Keratinocyte (primary cell): ENCODE measurements at regions not wholly inside any gene's neighbourhood (a gene's known extent, or its start where the extent isn't known, plus 50 kb on each side); places are given as distances from the start of the nearest gene placed in this dataset.

Experiments used
- DNase-seq: peaks from one replicate; pipeline ENCODE4 v3.0.0-alpha.2; 2011; ENCODE audit warnings: low read depth, missing footprints, low spot score
- FAIRE-seq: peaks from 2 replicates; lab custom pipeline; 2011; peaks lifted over from hg19 to GRCh38; lab: Jason Lieb, UNC
- H2AFZ ChIP-seq: 2 replicates; pipeline ENCODE4 v1.6.0; 2012; ENCODE audit warnings: low read length, control low read depth, inconsistent platforms; ENCODE audit not compliant: control insufficient read depth
- H3K27ac ChIP-seq: 2 replicates; pipeline ENCODE4 v1.5.1; 2011; ENCODE audit warnings: low read length; ENCODE audit not compliant: control insufficient read depth, insufficient read depth
- H3K27me3 ChIP-seq: 3 replicates; pipeline ENCODE4 v1.6.0; 2011; ENCODE audit warnings: low read length; ENCODE audit not compliant: control insufficient read depth, insufficient read depth; ENCODE audit errors: extremely low read depth
- H3K36me3 ChIP-seq, 2 experiments: 2 replicates in 1 of 2; 3 replicates in 1 of 2; pipeline ENCODE4 v1.5.1; 2011; ENCODE audit warnings: low read length in 2 of 2, mild to moderate bottlenecking in 1 of 2; ENCODE audit not compliant: control insufficient read depth in 2 of 2, insufficient read depth in 2 of 2; ENCODE audit errors: extremely low read depth in 1 of 2
- H3K4me1 ChIP-seq: 3 replicates; pipeline ENCODE4 v1.5.1; 2011; ENCODE audit warnings: low read length; ENCODE audit not compliant: control insufficient read depth, insufficient read depth; ENCODE audit errors: extremely low read depth
- H3K4me2 ChIP-seq: 3 replicates; pipeline ENCODE4 v1.6.0; 2011; ENCODE audit warnings: low read depth, low read length; ENCODE audit not compliant: control insufficient read depth, insufficient read depth; ENCODE audit errors: extremely low read depth
- H3K4me3 ChIP-seq, 3 experiments: fragments of 200-600 bp in 1 of 3; sonication (generic) in 1 of 3; 2 replicates in 2 of 3; 3 replicates in 1 of 3; pipeline ENCODE4 v1.5.1; 2011 to 2016; ENCODE audit warnings: low read length in 3 of 3, mild to moderate bottlenecking in 3 of 3, control low read depth in 2 of 3, inconsistent platforms in 1 of 3, low read depth in 1 of 3, mixed read lengths in 1 of 3, mixed run types in 1 of 3, moderate library complexity in 1 of 3; ENCODE audit not compliant: control insufficient read depth in 2 of 3, insufficient read depth in 2 of 3; ENCODE audit errors: extremely low read depth in 1 of 3
- H3K79me2 ChIP-seq: 2 replicates; pipeline ENCODE4 v1.6.0; 2012; ENCODE audit warnings: low read length; ENCODE audit not compliant: control insufficient read depth, insufficient read depth
- H3K9ac ChIP-seq: 3 replicates; pipeline ENCODE4 v1.6.0; 2011; ENCODE audit warnings: low read length; ENCODE audit not compliant: control insufficient read depth, insufficient read depth; ENCODE audit errors: extremely low read depth
- H3K9me1 ChIP-seq: 3 replicates; pipeline ENCODE4 v1.6.0; 2011; ENCODE audit warnings: low read length; ENCODE audit not compliant: control insufficient read depth, insufficient read depth; ENCODE audit errors: extremely low read depth
- H3K9me3 ChIP-seq: 2 replicates; pipeline ENCODE4 v1.5.1; 2012; ENCODE audit warnings: low read depth, low read length; ENCODE audit not compliant: control insufficient read depth
- H4K20me1 ChIP-seq: 3 replicates; pipeline ENCODE4 v1.6.0; 2011; ENCODE audit warnings: low read length; ENCODE audit not compliant: control insufficient read depth, insufficient read depth; ENCODE audit errors: extremely low read depth
- EZH2 ChIP-seq: IDR thresholded peaks from one replicate; pipeline ENCODE4 v1.6.1; 2012; ENCODE audit warnings: inconsistent platforms, mild to moderate bottlenecking, low read length, moderate library complexity
- dilution Hi-C: fragments of 300-500 bp; cut with MboI; formaldehyde crosslinking; loops from one replicate; pipeline ENCODE4 v1.7.0; 2020; ENCODE audit warnings: low sequenced_read_pairs; ENCODE audit not compliant: extremely low pct_ligation_motif_present
- TF ChIP-seq, protein P1 (sequence below), 3 experiments: IDR thresholded peaks in 1 of 3; conservative IDR thresholded peaks in 1 of 3; optimal IDR thresholded peaks in 1 of 3; 2 replicates in 2 of 3; 3 replicates in 1 of 3; pipeline versions ENCODE3 to v1.5.1; 2011; ENCODE audit warnings: low read length in 3 of 3, mild to moderate bottlenecking in 3 of 3, moderate library complexity in 2 of 3, control low read depth in 1 of 3, inconsistent platforms in 1 of 3; ENCODE audit not compliant: insufficient read depth in 2 of 3; ENCODE audit errors: extremely low read depth in 1 of 3

DNA sequence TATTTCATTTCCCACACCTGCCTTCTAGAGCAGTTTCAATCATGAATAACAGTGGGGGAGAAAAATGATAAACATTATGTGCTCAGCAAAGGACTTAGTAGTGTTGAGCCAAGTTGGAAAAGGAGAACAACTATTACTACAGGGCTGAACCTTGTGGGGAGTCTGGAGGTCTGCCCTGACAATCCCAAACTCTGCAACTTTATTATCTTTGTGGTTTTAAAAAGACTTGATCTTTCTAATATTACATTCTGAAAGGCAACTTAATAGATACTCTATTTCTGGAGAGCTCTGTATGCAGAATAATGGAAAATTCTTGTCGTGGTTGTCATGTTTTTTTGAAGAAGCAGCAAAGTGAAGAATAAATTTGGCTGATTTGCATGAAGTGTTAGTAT, 116.1 kb downstream of the SPCS3 start:
- no peak overlapping the region for H3K4me3 ChIP-seq
- peak overlapping the region; percentile 74 for H3K27ac ChIP-seq
- H3K79me2 ChIP-seq = no peaks in the 10 kb centered on the region
- H3K9ac ChIP-seq = peak overlapping the region; percentile 39
- dilution Hi-C loops = no loop called here
- no peaks in the 10 kb centered on the region for H3K9me3 ChIP-seq
- no peaks in the 10 kb centered on the region for H3K36me3 ChIP-seq
- TF ChIP-seq, protein P1, sequence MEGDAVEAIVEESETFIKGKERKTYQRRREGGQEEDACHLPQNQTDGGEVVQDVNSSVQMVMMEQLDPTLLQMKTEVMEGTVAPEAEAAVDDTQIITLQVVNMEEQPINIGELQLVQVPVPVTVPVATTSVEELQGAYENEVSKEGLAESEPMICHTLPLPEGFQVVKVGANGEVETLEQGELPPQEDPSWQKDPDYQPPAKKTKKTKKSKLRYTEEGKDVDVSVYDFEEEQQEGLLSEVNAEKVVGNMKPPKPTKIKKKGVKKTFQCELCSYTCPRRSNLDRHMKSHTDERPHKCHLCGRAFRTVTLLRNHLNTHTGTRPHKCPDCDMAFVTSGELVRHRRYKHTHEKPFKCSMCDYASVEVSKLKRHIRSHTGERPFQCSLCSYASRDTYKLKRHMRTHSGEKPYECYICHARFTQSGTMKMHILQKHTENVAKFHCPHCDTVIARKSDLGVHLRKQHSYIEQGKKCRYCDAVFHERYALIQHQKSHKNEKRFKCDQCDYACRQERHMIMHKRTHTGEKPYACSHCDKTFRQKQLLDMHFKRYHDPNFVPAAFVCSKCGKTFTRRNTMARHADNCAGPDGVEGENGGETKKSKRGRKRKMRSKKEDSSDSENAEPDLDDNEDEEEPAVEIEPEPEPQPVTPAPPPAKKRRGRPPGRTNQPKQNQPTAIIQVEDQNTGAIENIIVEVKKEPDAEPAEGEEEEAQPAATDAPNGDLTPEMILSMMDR (optimal IDR thresholded peaks at IDR 0.05 in 1 of 3, IDR thresholded peaks at IDR 0.05 in 1 of 3, conservative IDR thresholded peaks at IDR 0.05 in 1 of 3; ENCODE audit: extremely low read depth in 1 of 3, insufficient read depth in 2 of 3, low read length in 3 of 3) = no peak
- TF ChIP-seq EZH2 = no peak
- H4K20me1 ChIP-seq = no peaks in the 10 kb centered on the region
- no peaks in the 10 kb centered on the region for H3K27me3 ChIP-seq
- no peak for FAIRE-seq
- H2AFZ ChIP-seq = no peak overlapping the region
- H3K4me2 ChIP-seq = peak overlapping the region; percentile 8
- DNase-seq = no peak
- no peaks in the 10 kb centered on the region for H3K9me1 ChIP-seq
- peaks cover 21% of the 10 kb centered on the region for H3K4me1 ChIP-seq

DNA sequence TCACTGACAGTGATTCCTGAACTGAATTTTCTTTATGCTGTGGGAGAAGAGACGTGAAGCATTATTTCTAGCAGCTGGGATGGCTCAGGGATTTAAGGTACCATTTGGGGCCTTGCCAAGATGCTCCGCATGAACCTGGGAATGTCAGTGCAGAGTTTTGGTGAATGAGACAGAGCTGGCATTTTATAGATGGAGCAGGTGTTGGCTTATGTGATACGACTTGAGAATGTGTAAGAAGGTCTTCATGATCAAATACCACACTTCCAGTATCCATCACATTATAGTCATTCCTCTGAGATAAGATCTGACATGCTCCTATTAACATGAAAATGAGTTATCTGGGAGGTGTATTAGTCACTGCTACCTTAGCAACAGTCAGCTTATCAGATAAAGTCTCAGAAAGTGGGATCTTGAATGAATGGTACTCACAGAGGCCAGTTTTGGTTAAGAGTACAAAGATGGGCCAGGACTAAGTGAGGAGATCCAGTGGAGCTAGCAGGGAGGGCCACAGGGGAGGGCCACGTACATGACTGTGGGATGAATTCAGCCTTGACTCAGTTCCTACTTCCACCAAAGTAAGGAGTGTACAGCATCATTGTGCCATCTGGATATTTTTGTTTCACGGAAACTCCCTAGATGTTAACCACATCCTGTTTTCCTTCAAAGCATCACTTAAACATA, 116.7 kb downstream of the SPCS3 start:
- TF ChIP-seq, protein P1 (optimal IDR thresholded peaks at IDR 0.05 in 1 of 3, IDR thresholded peaks at IDR 0.05 in 1 of 3, conservative IDR thresholded peaks at IDR 0.05 in 1 of 3; ENCODE audit: extremely low read depth in 1 of 3, insufficient read depth in 2 of 3, low read length in 3 of 3) = no peak
- no peak for TF ChIP-seq EZH2
- FAIRE-seq (peak; percentile 97), DNase-seq (peak; percentile 93)
- H3K27me3 ChIP-seq = no peaks in the 10 kb centered on the region
- H2AFZ ChIP-seq = no peak overlapping the region
- no peaks in the 10 kb centered on the region for H3K9me1 ChIP-seq
- peaks cover 21% of the 10 kb centered on the region for H3K4me1 ChIP-seq
- no peak overlapping the region for H3K4me3 ChIP-seq
- dilution Hi-C loops = no loop called here
- H3K9me3 ChIP-seq = no peaks in the 10 kb centered on the region
- no peaks in the 10 kb centered on the region for H4K20me1 ChIP-seq
- H3K27ac ChIP-seq = peak overlapping the region; percentile 74
- H3K36me3 ChIP-seq = no peaks in the 10 kb centered on the region
- peak overlapping the region; percentile 44 for H3K9ac ChIP-seq
- H3K4me2 ChIP-seq = peak overlapping the region; percentile 8
- no peaks in the 10 kb centered on the region for H3K79me2 ChIP-seq
